GM23248 (cell line): ENCODE measurements at regions not wholly inside any gene's neighbourhood (a gene's known extent, or its start where the extent isn't known, plus 50 kb on each side); places are given as distances from the start of the nearest gene placed in this dataset.

ENCODE experiments used
- DNase-seq: peaks from one replicate; pipeline ENCODE4 v3.0.0-alpha.2; 2015
- H2AFZ ChIP-seq: fragments of 200-600 bp; sonication (generic); 2 replicates; pipeline ENCODE4 v1.6.1; 2016; ENCODE audit warnings: antibody characterized with exemption
- H3F3A ChIP-seq: fragments of 200-600 bp; sonication (generic); 2 replicates; pipeline ENCODE4 v1.6.1; 2016; ENCODE audit warnings: mild to moderate bottlenecking, antibody characterized with exemption, mixed run types; ENCODE audit not compliant: insufficient read depth
- H3K27ac ChIP-seq: fragments of 200-600 bp; sonication (generic); 2 replicates; pipeline ENCODE4 v1.5.1; 2016; ENCODE audit warnings: mild to moderate bottlenecking
- H3K27me3 ChIP-seq: fragments of 200-600 bp; sonication (generic); replicated peaks from 2 replicates; pipeline ENCODE4 v1.6.1; 2016; ENCODE audit warnings: mild to moderate bottlenecking; ENCODE audit not compliant: insufficient read depth
- H3K36me3 ChIP-seq: fragments of 200-600 bp; sonication (generic); 2 replicates; pipeline ENCODE4 v1.6.1; 2016; ENCODE audit warnings: low read depth, mild to moderate bottlenecking
- H3K4me1 ChIP-seq: fragments of 200-600 bp; sonication (generic); 2 replicates; pipeline ENCODE4 v1.6.1; 2016; ENCODE audit warnings: mild to moderate bottlenecking; ENCODE audit not compliant: insufficient read depth
- H3K4me2 ChIP-seq: fragments of 200-600 bp; sonication (generic); one replicate; pipeline ENCODE4 v1.6.1; 2016; ENCODE audit warnings: mild to moderate bottlenecking; ENCODE audit not compliant: unreplicated experiment
- H3K4me3 ChIP-seq: fragments of 200-600 bp; sonication (generic); 2 replicates; pipeline ENCODE4 v1.5.1; 2016; ENCODE audit warnings: mild to moderate bottlenecking
- H3K79me2 ChIP-seq: fragments of 200-600 bp; sonication (generic); 2 replicates; pipeline ENCODE4 v1.6.1; 2016; ENCODE audit warnings: mild to moderate bottlenecking; ENCODE audit not compliant: insufficient read depth
- H3K9ac ChIP-seq: fragments of 200-600 bp; sonication (generic); 2 replicates; pipeline ENCODE4 v1.6.1; 2016; ENCODE audit warnings: mild to moderate bottlenecking
- H3K9me2 ChIP-seq: fragments of 200-600 bp; sonication (generic); 2 replicates; pipeline ENCODE4 v1.6.1; 2016; ENCODE audit warnings: mixed run types, mild to moderate bottlenecking, moderate library complexity; ENCODE audit not compliant: insufficient read depth
- H3K9me3 ChIP-seq: fragments of 200-600 bp; sonication (generic); one replicate; pipeline ENCODE4 v1.6.1; 2017; ENCODE audit warnings: low read depth
- H4K20me1 ChIP-seq: fragments of 200-600 bp; sonication (generic); 2 replicates; pipeline ENCODE4 v1.6.0; 2016; ENCODE audit not compliant: insufficient read depth
- EZH2 ChIP-seq: fragments of 200-600 bp; sonication (generic); IDR thresholded peaks from 2 replicates; pipeline ENCODE4 v1.6.1; 2018; ENCODE audit warnings: antibody characterized with exemption, mild to moderate bottlenecking; ENCODE audit not compliant: insufficient read depth, poor library complexity, severe bottlenecking
- EZH2phosphoT487 ChIP-seq: fragments of 200-600 bp; sonication (generic); IDR thresholded peaks from 2 replicates; pipeline ENCODE4 v1.6.1; 2018; ENCODE audit warnings: antibody characterized with exemption, moderate library complexity, mild to moderate bottlenecking, low read depth; ENCODE audit not compliant: insufficient read depth
- WGBS, 2 experiments: methylation state at CpG; one replicate each; pipeline ENCODE4 v1.1.6; 2015 to 2017; ENCODE audit warnings: low lambda C conversion rate in 2 of 2, low coverage in 1 of 2; ENCODE audit errors: missing lambda C conversion rate in 2 of 2; 5-methylcytosine and 5-hydroxymethylcytosine counted together
- in situ Hi-C: fragments of 300-500 bp; cut with MboI; formaldehyde crosslinking; loops from 2 replicates; pipeline ENCODE4 v1.15.0; 2020

GRCh38 chr6:92635553-92636153 is 783.7 kb downstream of the EPHA7 start:
- TF ChIP-seq EZH2phosphoT487 (no peak), EZH2 (no peak)

GRCh38 chr6:92634561-92634960 is 784.8 kb downstream of the EPHA7 start:
- no peak for DNase-seq
- H3K36me3 ChIP-seq = no peaks in the 10 kb centered on the region
- no peaks in the 10 kb centered on the region for H3K27me3 ChIP-seq
- no peak overlapping the region for H2AFZ ChIP-seq
- H3F3A ChIP-seq = no peaks in the 10 kb centered on the region
- no peak overlapping the region for H3K27ac ChIP-seq
- TF ChIP-seq EZH2phosphoT487 = no peak
- TF ChIP-seq EZH2 = no peak
- no peaks in the 10 kb centered on the region for H3K9me3 ChIP-seq
- H3K4me2 ChIP-seq = no peak overlapping the region
- no peaks in the 10 kb centered on the region for H3K4me1 ChIP-seq
- H3K9ac ChIP-seq = no peak overlapping the region
- 9 to 12% methylated on average over 3 of the region's 3 CpGs for WGBS, 2 experiments
- no peaks in the 10 kb centered on the region for H4K20me1 ChIP-seq
- no peaks in the 10 kb centered on the region for H3K9me2 ChIP-seq
- H3K4me3 ChIP-seq = no peak overlapping the region
- H3K79me2 ChIP-seq = no peaks in the 10 kb centered on the region
- in situ Hi-C loops = no loop called here

More at GRCh38 chr6:92635553-92636153, 783.7 kb downstream of the EPHA7 start:
- H3K9me3 ChIP-seq = no peaks in the 10 kb centered on the region
- no peaks in the 10 kb centered on the region for H4K20me1 ChIP-seq
- H3K27me3 ChIP-seq = no peaks in the 10 kb centered on the region
- H3K9me2 ChIP-seq = no peaks in the 10 kb centered on the region
- WGBS, 2 experiments = 21 to 31% methylated on average over 3 of the region's 3 CpGs
- in situ Hi-C loops = no loop called here
- no peak overlapping the region for H3K4me3 ChIP-seq
- no peak overlapping the region for H3K4me2 ChIP-seq
- no peak for DNase-seq
- H3K36me3 ChIP-seq = no peaks in the 10 kb centered on the region
- H3K4me1 ChIP-seq = no peaks in the 10 kb centered on the region
- H2AFZ ChIP-seq = no peak overlapping the region
- no peaks in the 10 kb centered on the region for H3F3A ChIP-seq
- H3K9ac ChIP-seq = no peak overlapping the region
- H3K79me2 ChIP-seq = no peaks in the 10 kb centered on the region
- no peak overlapping the region for H3K27ac ChIP-seq

- Histone ChIP-seq H3F3A (no peaks in the 10 kb centered on the region), H3K4me3 (no peak overlapping the region), H3K27me3 (no peaks in the 10 kb centered on the region), H3K9me3 (peaks cover 3% of the 10 kb centered on the region), H3K36me3 (no peaks in the 10 kb centered on the region), H3K27ac (no peak overlapping the region), H3K9ac (no peak overlapping the region), H4K20me1 (no peaks in the 10 kb centered on the region), H3K9me2 (no peaks in the 10 kb centered on the region), H3K79me2 (no peaks in the 10 kb centered on the region), H3K4me2 (no peak overlapping the region), H2AFZ (no peak overlapping the region), H3K4me1 (no peaks in the 10 kb centered on the region)
- TF ChIP-seq EZH2phosphoT487 (no peak), EZH2 (no peak)
- no peak for DNase-seq
- 22 to 31% methylated on average over 2 of the region's 2 CpGs for WGBS, 2 experiments
- in situ Hi-C loops = no loop called here
Measured at GRCh38 chr6:92623431-92623830, 795.9 kb downstream of the EPHA7 start.

- Histone ChIP-seq H3K9ac (no peak overlapping the region), H3K27ac (no peak overlapping the region), H3K36me3 (no peaks in the 10 kb centered on the region), H3F3A (no peaks in the 10 kb centered on the region), H3K9me2 (no peaks in the 10 kb centered on the region), H3K4me2 (no peak overlapping the region), H3K79me2 (no peaks in the 10 kb centered on the region), H3K4me3 (no peak overlapping the region), H3K27me3 (no peaks in the 10 kb centered on the region), H3K9me3 (peaks cover 3% of the 10 kb centered on the region), H2AFZ (no peak overlapping the region), H3K4me1 (no peaks in the 10 kb centered on the region), H4K20me1 (no peaks in the 10 kb centered on the region)
- no peak for TF ChIP-seq EZH2phosphoT487
- TF ChIP-seq EZH2 = no peak
- WGBS, 2 experiments = 20 to 25% methylated on average over 3 of the region's 3 CpGs
- in situ Hi-C loops = no loop called here
- no peak for DNase-seq
Measured at GRCh38 chr6:92617721-92618120, 801.6 kb downstream of the EPHA7 start.

- in situ Hi-C loops = no loop called here
- Histone ChIP-seq H3K27me3 (no peaks in the 10 kb centered on the region), H3K9me3 (peaks cover 3% of the 10 kb centered on the region), H3K27ac (no peak overlapping the region), H3K4me1 (no peaks in the 10 kb centered on the region), H3K79me2 (no peaks in the 10 kb centered on the region), H2AFZ (no peak overlapping the region), H3K9me2 (no peaks in the 10 kb centered on the region), H3K9ac (no peak overlapping the region), H4K20me1 (no peaks in the 10 kb centered on the region), H3F3A (no peaks in the 10 kb centered on the region), H3K4me3 (no peak overlapping the region), H3K4me2 (no peak overlapping the region), H3K36me3 (no peaks in the 10 kb centered on the region)
- TF ChIP-seq EZH2 (no peak), EZH2phosphoT487 (no peak)
- DNase-seq = no peak
- WGBS, 2 experiments = 0 to 2% methylated on average over 5 of the region's 5 CpGs
Measured at GRCh38 chr6:92608751-92609150, 810.6 kb downstream of the EPHA7 start.
